ENCODE measurements at regions not wholly inside any gene's neighbourhood (a gene's known extent, or its start where the extent isn't known, plus 50 kb on each side); places are given as distances from the start of the nearest gene placed in this dataset.

DNA sequence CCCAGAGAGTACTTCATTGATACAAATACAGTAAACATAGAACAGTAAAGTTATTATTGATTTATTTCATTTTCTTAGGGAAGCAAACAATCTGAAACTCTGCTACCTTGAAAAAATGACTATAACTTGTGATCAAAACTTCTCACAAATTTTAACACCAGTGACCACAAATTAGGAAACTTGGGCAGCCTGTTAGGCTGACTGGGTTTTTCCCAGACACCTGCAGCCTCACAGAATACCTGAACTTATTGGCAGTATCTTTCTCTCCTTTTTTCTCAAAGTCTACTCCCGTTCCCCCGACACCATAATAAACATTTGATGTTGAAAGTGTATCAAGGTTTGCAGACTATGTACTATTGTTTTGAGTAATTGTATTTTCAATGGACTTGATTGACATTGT is 360.5 kb downstream of the LMO7 start:
- TF ChIP-seq, protein P1, sequence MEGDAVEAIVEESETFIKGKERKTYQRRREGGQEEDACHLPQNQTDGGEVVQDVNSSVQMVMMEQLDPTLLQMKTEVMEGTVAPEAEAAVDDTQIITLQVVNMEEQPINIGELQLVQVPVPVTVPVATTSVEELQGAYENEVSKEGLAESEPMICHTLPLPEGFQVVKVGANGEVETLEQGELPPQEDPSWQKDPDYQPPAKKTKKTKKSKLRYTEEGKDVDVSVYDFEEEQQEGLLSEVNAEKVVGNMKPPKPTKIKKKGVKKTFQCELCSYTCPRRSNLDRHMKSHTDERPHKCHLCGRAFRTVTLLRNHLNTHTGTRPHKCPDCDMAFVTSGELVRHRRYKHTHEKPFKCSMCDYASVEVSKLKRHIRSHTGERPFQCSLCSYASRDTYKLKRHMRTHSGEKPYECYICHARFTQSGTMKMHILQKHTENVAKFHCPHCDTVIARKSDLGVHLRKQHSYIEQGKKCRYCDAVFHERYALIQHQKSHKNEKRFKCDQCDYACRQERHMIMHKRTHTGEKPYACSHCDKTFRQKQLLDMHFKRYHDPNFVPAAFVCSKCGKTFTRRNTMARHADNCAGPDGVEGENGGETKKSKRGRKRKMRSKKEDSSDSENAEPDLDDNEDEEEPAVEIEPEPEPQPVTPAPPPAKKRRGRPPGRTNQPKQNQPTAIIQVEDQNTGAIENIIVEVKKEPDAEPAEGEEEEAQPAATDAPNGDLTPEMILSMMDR (IDR thresholded peaks at IDR 0.05): no peak
- no peak for TF ChIP-seq POLR2A (IDR thresholded peaks at IDR 0.05)

Data from tibial nerve (tissue), 3 donors.